HepG2 (cell line): ENCODE measurements at regions not wholly inside any gene's neighbourhood (a gene's known extent, or its start where the extent isn't known, plus 50 kb on each side); places are given as distances from the start of the nearest gene placed in this dataset.

Experiments
- ATAC-seq: fragments of 200-7000 bp; cut with Tn5 transposase; 3 replicates; pipeline ENCODE4 v1.9.1; 2020; ENCODE audit warnings: mild to moderate bottlenecking, moderate library complexity
- BruUV-seq: library from RNA; stranded (reverse); fragments of 400-500 nt; replicated peaks from 2 replicates; lab custom pipeline; 2021; lab: Mats Ljungman, UMichigan
- CTCF ChIA-PET: fragments of 300-600 bp; formaldehyde crosslinking; extraction: SDS; loops from one replicate; lab custom pipeline; 2021; ENCODE audit warnings: low total read pairs, inconsistent platforms, low intra/inter-chr PET ratio; lab: Yijun Ruan, JAX
- POLR2A ChIA-PET: fragments of 350-600 bp; sonication (Branson Sonifier 250); formaldehyde crosslinking; loops from one replicate; lab custom pipeline; 2020; ENCODE audit warnings: antibody characterized with exemption, inconsistent platforms; lab: Yijun Ruan, JAX
- DNase-seq: peaks from one replicate; pipeline ENCODE4 v3.0.0-alpha.2; 2015; ENCODE audit warnings: low spot score
- FAIRE-seq: peaks from 3 replicates; lab custom pipeline; 2011; peaks lifted over from hg19 to GRCh38; lab: Jason Lieb, UNC
- H2AFZ ChIP-seq: one replicate; pipeline ENCODE4 v1.6.1; 2011; ENCODE audit warnings: low read length, inconsistent platforms
- H3K27ac ChIP-seq: fragments of 300-600 bp; 3 replicates; pipeline ENCODE4 v1.8.0; 2011; ENCODE audit warnings: mixed run types, mild to moderate bottlenecking, mixed read lengths, low read length, inconsistent platforms; ENCODE audit not compliant: insufficient read depth; ENCODE audit errors: extremely low read length
- H3K27me3 ChIP-seq, 2 experiments: fragments of 200-600 bp in 1 of 2; 2 replicates in 1 of 2; 3 replicates in 1 of 2; pipeline versions ENCODE4 v1.6.0 to v1.8.0; 2011; ENCODE audit warnings: low read length in 2 of 2, mild to moderate bottlenecking in 2 of 2, moderate library complexity in 2 of 2, inconsistent platforms in 1 of 2; ENCODE audit not compliant: insufficient read depth in 2 of 2, control insufficient read depth in 1 of 2
- H3K36me3 ChIP-seq, 2 experiments: fragments of 200-600 bp in 1 of 2; replicated peaks in 1 of 2; 2 replicates in 1 of 2; 3 replicates in 1 of 2; pipeline versions ENCODE4 v1.5.1 to v1.8.0; 2011; ENCODE audit warnings: low read length in 2 of 2, inconsistent platforms in 1 of 2; ENCODE audit not compliant: insufficient read depth in 2 of 2, control insufficient read depth in 1 of 2
- H3K4me1 ChIP-seq: 2 replicates; pipeline ENCODE4 v1.5.1; 2012; ENCODE audit warnings: low read length, inconsistent platforms; ENCODE audit not compliant: insufficient read depth
- H3K4me2 ChIP-seq: 2 replicates; pipeline ENCODE4 v1.6.0; 2011; ENCODE audit warnings: low read depth, low read length, inconsistent platforms
- H3K4me3 ChIP-seq, 3 experiments: fragments of 200-600 bp in 1 of 3; sonication (generic), shearing (Covaris generic) in 1 of 3; replicated peaks in 1 of 3; 2 replicates each; pipeline ENCODE4 v1.5.1; 2011 to 2016; ENCODE audit warnings: low read length in 3 of 3, inconsistent platforms in 2 of 3, low read depth in 2 of 3, mild to moderate bottlenecking in 2 of 3, control low read depth in 1 of 3, mixed read lengths in 1 of 3; ENCODE audit not compliant: insufficient read depth in 1 of 3
- H3K79me2 ChIP-seq: one replicate; pipeline ENCODE4 v1.6.1; 2011; ENCODE audit warnings: low read length, inconsistent platforms; ENCODE audit not compliant: insufficient read depth
- H3K9ac ChIP-seq: 2 replicates; pipeline ENCODE4 v1.6.0; 2011; ENCODE audit warnings: mild to moderate bottlenecking, low read depth, low read length, inconsistent platforms; ENCODE audit not compliant: insufficient read depth
- H3K9me3 ChIP-seq: 2 replicates; pipeline ENCODE4 v1.5.1; 2012; ENCODE audit warnings: mild to moderate bottlenecking, low read length
- H4K20me1 ChIP-seq: 2 replicates; pipeline ENCODE4 v1.6.0; 2011; ENCODE audit warnings: inconsistent platforms, mild to moderate bottlenecking, low read length, moderate library complexity; ENCODE audit not compliant: insufficient read depth
- CBX2 ChIP-seq, 2 experiments: fragments of 200-600 bp in 1 of 2; sonication (generic); formaldehyde crosslinking in 1 of 2; IDR thresholded peaks; 2 replicates each; pipeline versions ENCODE4 v1.7.0 to v1.8.1; 2018 to 2022; ENCODE audit warnings: low read depth in 2 of 2, low read length in 1 of 2, mild to moderate bottlenecking in 1 of 2, missing genetic modification reagents in 1 of 2
- EP300 ChIP-seq, 3 experiments: sonication (generic) in 1 of 3; formaldehyde crosslinking in 1 of 3; IDR thresholded peaks; 2 replicates each; pipeline versions ENCODE4 v1.5.1 to v1.6.1; 2011 to 2020; ENCODE audit warnings: low read depth in 2 of 3, low read length in 2 of 3, borderline replicate concordance in 1 of 3, improper control_type of control experiment in 1 of 3, mild to moderate bottlenecking in 1 of 3, missing genetic modification reagents in 1 of 3, moderate library complexity in 1 of 3
- FOXC1 ChIP-seq: sonication (generic); formaldehyde crosslinking; IDR thresholded peaks from 2 replicates; pipeline ENCODE4 v1.8.0; 2022; ENCODE audit warnings: mild to moderate bottlenecking, missing genetic modification reagents, borderline replicate concordance
- MAFF ChIP-seq: IDR thresholded peaks from 2 replicates; pipeline ENCODE4 v1.6.1; 2011; ENCODE audit warnings: low read depth, low read length, improper control_type of control experiment
- RNF2 ChIP-seq: fragments of 450-650 bp; conservative IDR thresholded peaks from 2 replicates; pipeline ENCODE4 v1.6.1; 2016; ENCODE audit warnings: low read depth
- ZFP36 ChIP-seq: fragments of 150-350 bp; IDR thresholded peaks from 2 replicates; pipeline ENCODE4 v1.6.1; 2018; ENCODE audit warnings: borderline replicate concordance, low read length, low read depth; ENCODE audit not compliant: partially characterized antibody
- ZNF562 ChIP-seq: sonication (generic); formaldehyde crosslinking; IDR thresholded peaks from 2 replicates; pipeline ENCODE4 v1.8.0; 2022; ENCODE audit warnings: missing genetic modification reagents, borderline replicate concordance
- WGBS: methylation state at CpG from one replicate; pipeline ENCODE4 v1.1.6; 2017; ENCODE audit warnings: low lambda C conversion rate; 5-methylcytosine and 5-hydroxymethylcytosine counted together
- in situ Hi-C: cut with HindIII; loops from 2 replicates; pipeline ENCODE4 v1.10.0; 2017; ENCODE audit warnings: low pct_unique_long_range_greater_than_20kb; ENCODE audit not compliant: extremely low pct_ligation_motif_present
- intact Hi-C: fragments of 100-400 bp; cut with micrococcal nuclease; formaldehyde crosslinking; loops from one replicate; pipeline ENCODE4 v1.10.0; 2022; ENCODE audit not compliant: unreplicated experiment

DNA sequence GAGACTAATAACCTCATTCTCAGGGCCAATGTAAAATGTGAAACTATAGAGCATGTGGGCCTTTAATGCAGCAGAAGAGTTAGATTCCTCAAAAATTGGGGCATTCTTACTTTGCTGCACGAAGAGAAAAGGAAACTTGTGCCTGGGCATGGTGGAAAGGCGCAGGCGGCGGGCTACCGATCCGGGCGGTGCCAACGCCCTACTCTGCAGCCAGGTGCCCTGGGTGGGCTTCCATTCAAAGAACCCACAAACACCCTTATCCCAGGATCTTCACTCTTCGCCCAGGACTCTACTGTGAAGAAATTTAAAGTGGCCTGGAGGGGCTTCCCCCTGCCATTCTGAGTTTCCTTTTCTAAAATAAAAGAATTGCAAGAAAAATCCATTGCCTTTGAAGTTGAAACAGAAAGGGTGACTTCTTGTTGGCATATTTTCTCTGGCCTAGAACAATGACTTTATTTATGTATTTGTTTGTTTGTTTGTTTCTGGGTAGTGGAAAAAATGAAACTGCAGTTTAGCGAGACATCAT, 124.9 kb downstream of the TMEM161B start:
- FAIRE-seq (no peak), ATAC-seq (no peak), DNase-seq (no peak)
- Histone ChIP-seq H3K9me3 (no peaks in the 10 kb centered on the region), H3K4me3 (no peak overlapping the region), H3K9ac (no peak overlapping the region), H3K79me2 (no peaks in the 10 kb centered on the region), H2AFZ (no peak overlapping the region), H3K36me3 (no peaks in the 10 kb centered on the region), H3K27me3 (peaks cover 3 to 50% of the 10 kb centered on the region in 2 experiments; a peak in 4 of 5 replicates), H3K27ac (no peak overlapping the region), H3K4me1 (peaks cover 41% of the 10 kb centered on the region), H4K20me1 (no peaks in the 10 kb centered on the region), H3K4me2 (no peak overlapping the region)
- ChIA-PET CTCF (no interaction called here), POLR2A (no interaction called here)
- BruUV-seq, result no TSS peak
- intact Hi-C loops (loop anchor here (10.0 kb wide), 1 partner anchor 121 kb away; the partner anchor contains the start of gene TMEM161B), in situ Hi-C loops (loop anchor here (5.0 kb wide), 2 partner anchors 124 to 534 kb away; partner anchors contain the start of gene TMEM161B)
- WGBS, result 55% methylated on average over 10 of the region's 10 CpGs
- TF ChIP-seq MAFF (no peak), CBX2 (IDR thresholded peaks at IDR 0.05; ENCODE audit: low read depth, low read length) (0 out of 2 replicates have a peak, but pooled peaks have one; percentile 8), CBX2 (CRISPR knock-in tag; IDR thresholded peaks at IDR 0.05; ENCODE audit: low read depth) (no peak)

GRCh38 chr5:88142886-88143692, 125.6 kb downstream of the TMEM161B start:
- BruUV-seq, result no TSS peak
- CTCF ChIA-PET, result no interaction called here
- ATAC-seq (no peak), DNase-seq (no peak), FAIRE-seq (no peak)
- no peaks in the 10 kb centered on the region for H4K20me1 ChIP-seq
- H3K79me2 ChIP-seq, result no peaks in the 10 kb centered on the region
- in situ Hi-C loops (loop anchor here (5.0 kb wide), 2 partner anchors 124 to 534 kb away; partner anchors contain the start of gene TMEM161B), intact Hi-C loops (loop anchor here (10.0 kb wide), 1 partner anchor 122 kb away; the partner anchor contains the start of gene TMEM161B)
- H3K4me2 ChIP-seq, result peak overlapping the region; percentile 87
- no peaks in the 10 kb centered on the region for H3K9me3 ChIP-seq
- no peak overlapping the region for H3K4me3 ChIP-seq
- peaks cover 3 to 50% of the 10 kb centered on the region in 2 experiments; a peak in 4 of 5 replicates for H3K27me3 ChIP-seq
- no peak overlapping the region for H3K27ac ChIP-seq
- POLR2A ChIA-PET, result no interaction called here
- WGBS, result 34% methylated on average over 20 of the region's 20 CpGs
- no peaks in the 10 kb centered on the region for H3K36me3 ChIP-seq
- no peak overlapping the region for H3K9ac ChIP-seq
- peaks cover 41% of the 10 kb centered on the region for H3K4me1 ChIP-seq
- H2AFZ ChIP-seq, result no peak overlapping the region
- TF ChIP-seq ZFP36 (peak; percentile 50), ZNF562 (no peak), RNF2 (peak; percentile 64; the same call in 1 of the 2 replicates), CBX2 (IDR thresholded peaks at IDR 0.05; ENCODE audit: low read depth, low read length) (peak; percentile 98), CBX2 (CRISPR knock-in tag; IDR thresholded peaks at IDR 0.05; ENCODE audit: low read depth) (no peak), EP300 (IDR thresholded peaks at IDR 0.05; ENCODE audit: low read depth in 2 of 2, low read length in 2 of 2) (no peak), EP300 (CRISPR knock-in tag; IDR thresholded peaks at IDR 0.05; ENCODE audit: borderline replicate concordance) (no peak), FOXC1 (no peak)
